ENCODE measurements at regions not wholly inside any gene's neighbourhood (a gene's known extent, or its start where the extent isn't known, plus 50 kb on each side); places are given as distances from the start of the nearest gene placed in this dataset.

DNA sequence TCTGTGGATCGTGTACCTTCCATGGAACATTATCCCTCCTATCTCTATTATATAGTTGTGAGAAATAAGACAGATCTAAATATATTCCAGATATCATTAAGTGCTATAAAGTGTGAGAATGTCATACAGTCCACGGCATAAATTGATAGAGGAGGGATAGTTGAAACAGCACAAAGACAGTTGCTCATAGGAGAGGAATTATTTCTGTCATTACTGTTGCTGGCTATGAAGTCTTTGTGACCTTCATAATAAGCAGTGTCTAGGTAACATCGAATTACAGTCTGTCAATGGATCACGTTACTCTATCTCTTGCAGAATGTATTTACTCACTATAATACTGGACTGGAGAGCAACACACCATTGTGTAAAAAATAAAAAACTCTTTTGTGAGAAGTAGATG, 671.5 kb upstream of the PCDH20 start:
- DNase-seq (ENCODE audit: low read depth, low spot score), result no peak
- Histone ChIP-seq H2AFZ (ENCODE audit: control insufficient read depth, low read depth, low read length) (no peak overlapping the region), H3K4me2 (ENCODE audit: control insufficient read depth, insufficient read depth) (no peak overlapping the region), H3K27me3 (replicated peaks in 1 of 2; ENCODE audit: control insufficient read depth in 2 of 2, insufficient read depth in 2 of 2, low read length in 1 of 2) (no peaks in the 10 kb centered on the region), H3K9me3 (replicated peaks; ENCODE audit: control insufficient read depth, insufficient read depth, low read length) (no peaks in the 10 kb centered on the region), H3K4me3 (no peak overlapping the region), H3K27ac (ENCODE audit: control insufficient read depth, insufficient read depth) (no peak overlapping the region), H4K20me1 (ENCODE audit: control insufficient read depth, insufficient read depth) (no peaks in the 10 kb centered on the region), H3K79me2 (ENCODE audit: control insufficient read depth, insufficient read depth, low read length) (no peaks in the 10 kb centered on the region), H3K9ac (ENCODE audit: control insufficient read depth, insufficient read depth, low read length) (no peak overlapping the region), H3K36me3 (ENCODE audit: control insufficient read depth in 2 of 2, insufficient read depth in 2 of 2, low read length in 1 of 2) (no peaks in the 10 kb centered on the region), H3K4me1 (ENCODE audit: control insufficient read depth, insufficient read depth, low read length) (no peaks in the 10 kb centered on the region)
- ChIA-PET CTCF (no interaction called here), POLR2A (no interaction called here), SMC1A (ENCODE audit: uncharacterized antibody, unreplicated experiment) (no interaction called here), RAD21 (ENCODE audit: unreplicated experiment) (no interaction called here)
- 0% methylated on average over 4 of the region's 4 CpGs for WGBS (ENCODE audit: insufficient coverage, insufficient replicate concordance, low lambda C conversion rate, missing lambda C conversion rate)
- in situ Hi-C loops (cut with MboI), result no loop called here
- ATAC-seq, result no peak
- intact Hi-C loops (cut with micrococcal nuclease; ENCODE audit: unreplicated experiment), result no loop called here
- no TSS peak for BruUV-seq (replicated peaks)
- TF ChIP-seq IRF4 (IDR thresholded peaks at IDR 0.05; ENCODE audit: low read depth, low read length), result no peak
- TF ChIP-seq RB1 (IDR thresholded peaks at IDR 0.05; ENCODE audit: borderline replicate concordance), result no peak
- TF ChIP-seq, protein P1, sequence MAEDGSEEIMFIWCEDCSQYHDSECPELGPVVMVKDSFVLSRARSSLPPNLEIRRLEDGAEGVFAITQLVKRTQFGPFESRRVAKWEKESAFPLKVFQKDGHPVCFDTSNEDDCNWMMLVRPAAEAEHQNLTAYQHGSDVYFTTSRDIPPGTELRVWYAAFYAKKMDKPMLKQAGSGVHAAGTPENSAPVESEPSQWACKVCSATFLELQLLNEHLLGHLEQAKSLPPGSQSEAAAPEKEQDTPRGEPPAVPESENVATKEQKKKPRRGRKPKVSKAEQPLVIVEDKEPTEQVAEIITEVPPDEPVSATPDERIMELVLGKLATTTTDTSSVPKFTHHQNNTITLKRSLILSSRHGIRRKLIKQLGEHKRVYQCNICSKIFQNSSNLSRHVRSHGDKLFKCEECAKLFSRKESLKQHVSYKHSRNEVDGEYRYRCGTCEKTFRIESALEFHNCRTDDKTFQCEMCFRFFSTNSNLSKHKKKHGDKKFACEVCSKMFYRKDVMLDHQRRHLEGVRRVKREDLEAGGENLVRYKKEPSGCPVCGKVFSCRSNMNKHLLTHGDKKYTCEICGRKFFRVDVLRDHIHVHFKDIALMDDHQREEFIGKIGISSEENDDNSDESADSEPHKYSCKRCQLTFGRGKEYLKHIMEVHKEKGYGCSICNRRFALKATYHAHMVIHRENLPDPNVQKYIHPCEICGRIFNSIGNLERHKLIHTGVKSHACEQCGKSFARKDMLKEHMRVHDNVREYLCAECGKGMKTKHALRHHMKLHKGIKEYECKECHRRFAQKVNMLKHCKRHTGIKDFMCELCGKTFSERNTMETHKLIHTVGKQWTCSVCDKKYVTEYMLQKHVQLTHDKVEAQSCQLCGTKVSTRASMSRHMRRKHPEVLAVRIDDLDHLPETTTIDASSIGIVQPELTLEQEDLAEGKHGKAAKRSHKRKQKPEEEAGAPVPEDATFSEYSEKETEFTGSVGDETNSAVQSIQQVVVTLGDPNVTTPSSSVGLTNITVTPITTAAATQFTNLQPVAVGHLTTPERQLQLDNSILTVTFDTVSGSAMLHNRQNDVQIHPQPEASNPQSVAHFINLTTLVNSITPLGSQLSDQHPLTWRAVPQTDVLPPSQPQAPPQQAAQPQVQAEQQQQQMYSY (CRISPR knock-in tag; IDR thresholded peaks at IDR 0.05), result no peak
- TF ChIP-seq SREBF2 (IDR thresholded peaks at IDR 0.05; ENCODE audit: low read length), result no peak
- TF ChIP-seq SMAD5 (IDR thresholded peaks at IDR 0.05; ENCODE audit: low read depth), result no peak
- no peak for TF ChIP-seq ESRRA (IDR thresholded peaks at IDR 0.05; ENCODE audit: low read length)
- no peak for TF ChIP-seq SIN3A (IDR thresholded peaks at IDR 0.05; ENCODE audit: low read depth, low read length)
- TF ChIP-seq, protein P2, sequence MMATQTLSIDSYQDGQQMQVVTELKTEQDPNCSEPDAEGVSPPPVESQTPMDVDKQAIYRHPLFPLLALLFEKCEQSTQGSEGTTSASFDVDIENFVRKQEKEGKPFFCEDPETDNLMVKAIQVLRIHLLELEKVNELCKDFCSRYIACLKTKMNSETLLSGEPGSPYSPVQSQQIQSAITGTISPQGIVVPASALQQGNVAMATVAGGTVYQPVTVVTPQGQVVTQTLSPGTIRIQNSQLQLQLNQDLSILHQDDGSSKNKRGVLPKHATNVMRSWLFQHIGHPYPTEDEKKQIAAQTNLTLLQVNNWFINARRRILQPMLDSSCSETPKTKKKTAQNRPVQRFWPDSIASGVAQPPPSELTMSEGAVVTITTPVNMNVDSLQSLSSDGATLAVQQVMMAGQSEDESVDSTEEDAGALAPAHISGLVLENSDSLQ (IDR thresholded peaks at IDR 0.05), result no peak
- TF ChIP-seq, protein P3, sequence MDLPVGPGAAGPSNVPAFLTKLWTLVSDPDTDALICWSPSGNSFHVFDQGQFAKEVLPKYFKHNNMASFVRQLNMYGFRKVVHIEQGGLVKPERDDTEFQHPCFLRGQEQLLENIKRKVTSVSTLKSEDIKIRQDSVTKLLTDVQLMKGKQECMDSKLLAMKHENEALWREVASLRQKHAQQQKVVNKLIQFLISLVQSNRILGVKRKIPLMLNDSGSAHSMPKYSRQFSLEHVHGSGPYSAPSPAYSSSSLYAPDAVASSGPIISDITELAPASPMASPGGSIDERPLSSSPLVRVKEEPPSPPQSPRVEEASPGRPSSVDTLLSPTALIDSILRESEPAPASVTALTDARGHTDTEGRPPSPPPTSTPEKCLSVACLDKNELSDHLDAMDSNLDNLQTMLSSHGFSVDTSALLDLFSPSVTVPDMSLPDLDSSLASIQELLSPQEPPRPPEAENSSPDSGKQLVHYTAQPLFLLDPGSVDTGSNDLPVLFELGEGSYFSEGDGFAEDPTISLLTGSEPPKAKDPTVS (IDR thresholded peaks at IDR 0.05; ENCODE audit: low read depth, low read length), result no peak
- no peak for TF ChIP-seq TAF1 (IDR thresholded peaks at IDR 0.05; ENCODE audit: borderline replicate concordance, low read depth, low read length)
- TF ChIP-seq FOS (IDR thresholded peaks at IDR 0.05; ENCODE audit: borderline replicate concordance, extremely low read depth, insufficient read length), result no peak
- TF ChIP-seq LARP7 (IDR thresholded peaks at IDR 0.05), result no peak
- TF ChIP-seq, protein P4, sequence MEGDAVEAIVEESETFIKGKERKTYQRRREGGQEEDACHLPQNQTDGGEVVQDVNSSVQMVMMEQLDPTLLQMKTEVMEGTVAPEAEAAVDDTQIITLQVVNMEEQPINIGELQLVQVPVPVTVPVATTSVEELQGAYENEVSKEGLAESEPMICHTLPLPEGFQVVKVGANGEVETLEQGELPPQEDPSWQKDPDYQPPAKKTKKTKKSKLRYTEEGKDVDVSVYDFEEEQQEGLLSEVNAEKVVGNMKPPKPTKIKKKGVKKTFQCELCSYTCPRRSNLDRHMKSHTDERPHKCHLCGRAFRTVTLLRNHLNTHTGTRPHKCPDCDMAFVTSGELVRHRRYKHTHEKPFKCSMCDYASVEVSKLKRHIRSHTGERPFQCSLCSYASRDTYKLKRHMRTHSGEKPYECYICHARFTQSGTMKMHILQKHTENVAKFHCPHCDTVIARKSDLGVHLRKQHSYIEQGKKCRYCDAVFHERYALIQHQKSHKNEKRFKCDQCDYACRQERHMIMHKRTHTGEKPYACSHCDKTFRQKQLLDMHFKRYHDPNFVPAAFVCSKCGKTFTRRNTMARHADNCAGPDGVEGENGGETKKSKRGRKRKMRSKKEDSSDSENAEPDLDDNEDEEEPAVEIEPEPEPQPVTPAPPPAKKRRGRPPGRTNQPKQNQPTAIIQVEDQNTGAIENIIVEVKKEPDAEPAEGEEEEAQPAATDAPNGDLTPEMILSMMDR (IDR thresholded peaks at IDR 0.05 in 2 of 3, conservative IDR thresholded peaks at IDR 0.05 in 1 of 3; ENCODE audit: control insufficient read depth in 2 of 3, extremely low read depth in 1 of 3, insufficient read depth in 1 of 3, low read depth in 3 of 3, low read length in 3 of 3), result no peak
- TF ChIP-seq NBN (IDR thresholded peaks at IDR 0.05), result no peak
- no peak for TF ChIP-seq ZBED1 (IDR thresholded peaks at IDR 0.05; ENCODE audit: borderline replicate concordance)
- no peak for TF ChIP-seq MTA3 (IDR thresholded peaks at IDR 0.05; ENCODE audit: borderline replicate concordance, low read length)
- TF ChIP-seq ZNF622 (IDR thresholded peaks at IDR 0.05), result no peak
- FAIRE-seq, result no peak
